DND-41 (cell line): ENCODE measurements at regions not wholly inside any gene's neighbourhood (a gene's known extent, or its start where the extent isn't known, plus 50 kb on each side); places are given as distances from the start of the nearest gene placed in this dataset.

Source experiments
- ATAC-seq: fragments of 200-7000 bp; cut with Tn5 transposase; 3 replicates; pipeline ENCODE4 v1.9.1; 2021; ENCODE audit warnings: low read depth; ENCODE audit not compliant: insufficient read depth
- DNase-seq: peaks from one replicate; pipeline ENCODE4 v3.0.0-alpha.2; 2020
- H2AFZ ChIP-seq: 2 replicates; pipeline ENCODE4 v1.6.0; 2012; ENCODE audit warnings: low read depth, low read length
- H3K27ac ChIP-seq: 2 replicates; pipeline ENCODE4 v1.5.1; 2012; ENCODE audit warnings: low read length, inconsistent platforms
- H3K27me3 ChIP-seq: fragments of 200-600 bp; sonication (generic); 2 replicates; pipeline ENCODE4 v1.6.0; 2012; ENCODE audit warnings: low read length, mild to moderate bottlenecking, inconsistent platforms; ENCODE audit not compliant: insufficient read depth, poor library complexity
- H3K36me3 ChIP-seq: 2 replicates; pipeline ENCODE4 v1.5.1; 2012; ENCODE audit warnings: low read length, inconsistent platforms; ENCODE audit not compliant: insufficient read depth
- H3K4me1 ChIP-seq: 2 replicates; pipeline ENCODE4 v1.5.1; 2012; ENCODE audit warnings: mild to moderate bottlenecking, low read length; ENCODE audit not compliant: insufficient read depth
- H3K4me2 ChIP-seq: 2 replicates; pipeline ENCODE4 v1.6.0; 2012; ENCODE audit warnings: mild to moderate bottlenecking, moderate library complexity, low read length, inconsistent platforms; ENCODE audit not compliant: insufficient read depth
- H3K4me3 ChIP-seq, 2 experiments: fragments of 200-600 bp in 1 of 2; shearing (Covaris generic) in 1 of 2; 2 replicates each; pipeline ENCODE4 v1.5.1; 2012 to 2016; ENCODE audit warnings: inconsistent platforms in 2 of 2, low read length in 2 of 2, mild to moderate bottlenecking in 2 of 2, low read depth in 1 of 2, moderate library complexity in 1 of 2
- H3K79me2 ChIP-seq: 2 replicates; pipeline ENCODE4 v1.6.0; 2012; ENCODE audit warnings: low read length, inconsistent platforms; ENCODE audit not compliant: insufficient read depth
- H3K9ac ChIP-seq: 2 replicates; pipeline ENCODE4 v1.6.0; 2012; ENCODE audit warnings: low read depth, mild to moderate bottlenecking, inconsistent platforms, low read length, moderate library complexity
- H3K9me3 ChIP-seq: 2 replicates; pipeline ENCODE4 v1.5.1; 2012; ENCODE audit warnings: low read length, moderate library complexity, mild to moderate bottlenecking, inconsistent platforms; ENCODE audit not compliant: insufficient read depth, severe bottlenecking
- H4K20me1 ChIP-seq: 2 replicates; pipeline ENCODE4 v1.6.0; 2012; ENCODE audit warnings: low read length; ENCODE audit not compliant: insufficient read depth
- EZH2 ChIP-seq: IDR thresholded peaks from 3 replicates; pipeline ENCODE4 v1.6.1; 2012; ENCODE audit warnings: borderline replicate concordance, low read depth, mild to moderate bottlenecking, moderate library complexity, low read length, inconsistent platforms; ENCODE audit not compliant: severe bottlenecking
- TF ChIP-seq, protein P1 (sequence below): IDR thresholded peaks from 2 replicates; pipeline ENCODE4 v1.5.1; 2012; ENCODE audit warnings: borderline replicate concordance, low read length, moderate library complexity, mild to moderate bottlenecking; ENCODE audit not compliant: poor library complexity, severe bottlenecking; ENCODE audit errors: extremely low read depth

DNA sequence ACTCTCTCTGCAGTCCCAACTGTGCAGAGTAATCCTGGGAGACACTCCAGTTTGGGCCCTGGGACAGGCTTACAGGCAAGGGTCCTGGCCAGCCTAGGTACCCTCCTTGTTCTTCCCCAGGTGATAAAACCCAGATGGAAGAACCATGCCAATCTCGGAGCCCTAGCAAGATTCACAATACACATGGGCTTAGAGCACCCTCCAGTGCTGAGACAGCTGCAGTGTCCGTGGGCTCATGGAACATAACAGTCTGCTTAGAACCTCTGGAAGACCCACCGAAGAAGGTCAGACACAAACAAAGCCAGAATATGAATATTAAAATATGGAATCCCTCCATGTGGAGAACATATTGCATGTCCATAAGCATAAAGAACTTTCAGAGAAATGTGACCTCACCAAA, 568.1 kb downstream of the KCNJ3 start:
- ATAC-seq (no peak), DNase-seq (no peak)
- Histone ChIP-seq H3K9ac (no peak overlapping the region), H3K9me3 (no peaks in the 10 kb centered on the region), H3K79me2 (no peaks in the 10 kb centered on the region), H3K4me2 (no peak overlapping the region), H3K36me3 (no peaks in the 10 kb centered on the region), H3K27ac (no peak overlapping the region), H3K4me3 (no peak overlapping the region), H2AFZ (no peak overlapping the region), H4K20me1 (no peaks in the 10 kb centered on the region), H3K4me1 (no peaks in the 10 kb centered on the region), H3K27me3 (no peaks in the 10 kb centered on the region)
- TF ChIP-seq, protein P1, sequence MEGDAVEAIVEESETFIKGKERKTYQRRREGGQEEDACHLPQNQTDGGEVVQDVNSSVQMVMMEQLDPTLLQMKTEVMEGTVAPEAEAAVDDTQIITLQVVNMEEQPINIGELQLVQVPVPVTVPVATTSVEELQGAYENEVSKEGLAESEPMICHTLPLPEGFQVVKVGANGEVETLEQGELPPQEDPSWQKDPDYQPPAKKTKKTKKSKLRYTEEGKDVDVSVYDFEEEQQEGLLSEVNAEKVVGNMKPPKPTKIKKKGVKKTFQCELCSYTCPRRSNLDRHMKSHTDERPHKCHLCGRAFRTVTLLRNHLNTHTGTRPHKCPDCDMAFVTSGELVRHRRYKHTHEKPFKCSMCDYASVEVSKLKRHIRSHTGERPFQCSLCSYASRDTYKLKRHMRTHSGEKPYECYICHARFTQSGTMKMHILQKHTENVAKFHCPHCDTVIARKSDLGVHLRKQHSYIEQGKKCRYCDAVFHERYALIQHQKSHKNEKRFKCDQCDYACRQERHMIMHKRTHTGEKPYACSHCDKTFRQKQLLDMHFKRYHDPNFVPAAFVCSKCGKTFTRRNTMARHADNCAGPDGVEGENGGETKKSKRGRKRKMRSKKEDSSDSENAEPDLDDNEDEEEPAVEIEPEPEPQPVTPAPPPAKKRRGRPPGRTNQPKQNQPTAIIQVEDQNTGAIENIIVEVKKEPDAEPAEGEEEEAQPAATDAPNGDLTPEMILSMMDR: no peak
- no peak for TF ChIP-seq EZH2

DNA sequence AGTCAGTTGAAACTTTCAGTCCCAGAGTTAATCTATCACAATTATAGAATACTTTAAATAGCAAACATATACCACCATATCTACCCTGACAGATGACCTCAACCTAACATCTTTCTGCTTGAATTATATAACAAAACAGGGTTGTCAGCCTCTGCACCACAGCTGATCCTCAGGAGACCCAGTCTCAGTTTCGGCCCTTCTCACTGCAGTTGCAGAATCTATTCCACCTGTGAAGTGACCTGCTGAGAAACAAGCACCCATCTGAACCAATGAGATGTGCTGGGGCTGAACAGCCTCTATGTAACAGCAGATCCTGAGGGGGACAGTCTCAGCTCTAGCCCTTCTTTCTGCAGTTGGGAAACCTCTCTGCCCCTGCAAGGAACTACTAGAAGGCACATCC, 567.6 kb downstream of the KCNJ3 start:
- Histone ChIP-seq H3K4me1 (no peaks in the 10 kb centered on the region), H2AFZ (no peak overlapping the region)

DNA sequence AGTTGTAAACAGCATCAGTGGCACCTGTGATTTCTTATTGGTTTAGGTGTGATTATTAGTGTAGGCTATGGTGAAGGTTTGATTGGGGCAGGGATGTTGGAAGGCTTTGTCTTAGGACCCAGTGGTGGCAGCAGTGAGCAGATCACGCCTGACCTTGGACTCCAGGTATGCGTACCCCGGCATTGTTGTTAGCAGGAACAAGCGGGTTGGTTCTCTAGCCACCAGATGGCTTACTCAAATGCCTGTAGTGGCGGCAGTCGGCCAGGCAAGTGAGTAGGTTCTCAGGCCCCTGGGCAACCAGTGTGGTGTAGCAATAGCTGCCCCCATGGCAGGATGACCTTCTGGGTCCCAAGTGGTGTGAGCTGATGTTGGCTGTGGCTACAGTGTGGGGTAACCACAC, 558.3 kb downstream of the KCNJ3 start:
- Histone ChIP-seq H3K27ac (no peak overlapping the region), H3K36me3 (no peaks in the 10 kb centered on the region), H3K4me1 (no peaks in the 10 kb centered on the region), H3K4me2 (no peak overlapping the region), H3K79me2 (no peaks in the 10 kb centered on the region), H2AFZ (no peak overlapping the region), H4K20me1 (no peaks in the 10 kb centered on the region), H3K9ac (no peak overlapping the region), H3K9me3 (no peaks in the 10 kb centered on the region), H3K4me3 (no peak overlapping the region), H3K27me3 (no peaks in the 10 kb centered on the region)
- DNase-seq: no peak
- ATAC-seq: no peak
- TF ChIP-seq, protein P1: no peak
- TF ChIP-seq EZH2: no peak

More for the DNA sequence above, 567.6 kb downstream of the KCNJ3 start:
- Histone ChIP-seq H3K9me3 (no peaks in the 10 kb centered on the region), H3K36me3 (no peaks in the 10 kb centered on the region), H3K4me2 (no peak overlapping the region), H4K20me1 (no peaks in the 10 kb centered on the region), H3K4me3 (no peak overlapping the region), H3K27me3 (no peaks in the 10 kb centered on the region), H3K27ac (no peak overlapping the region), H3K9ac (no peak overlapping the region), H3K79me2 (no peaks in the 10 kb centered on the region)
- no peak for TF ChIP-seq EZH2
- TF ChIP-seq, protein P1: no peak
- DNase-seq: no peak
- ATAC-seq: no peak

- no peaks in the 10 kb centered on the region for H3K9me3 ChIP-seq
Observed at GRCh38 chr2:155250800-155251199, 552.3 kb downstream of the KCNJ3 start.

More at GRCh38 chr2:155250800-155251199, 552.3 kb downstream of the KCNJ3 start:
- H3K27ac ChIP-seq: no peak overlapping the region
- H4K20me1 ChIP-seq: no peaks in the 10 kb centered on the region
- H2AFZ ChIP-seq: no peak overlapping the region
- no peak overlapping the region for H3K4me2 ChIP-seq
- H3K36me3 ChIP-seq: no peaks in the 10 kb centered on the region
- TF ChIP-seq EZH2: no peak
- TF ChIP-seq, protein P1: peak; percentile 33
- no peak overlapping the region for H3K4me3 ChIP-seq
- no peaks in the 10 kb centered on the region for H3K27me3 ChIP-seq
- ATAC-seq: no peak
- no peak overlapping the region for H3K9ac ChIP-seq
- H3K4me1 ChIP-seq: no peaks in the 10 kb centered on the region
- no peak for DNase-seq
- no peaks in the 10 kb centered on the region for H3K79me2 ChIP-seq
